Stimulated activated naive CD8-positive, alpha-beta T cell treated with anti-CD3 and anti-CD28 coated beads, Interleukin-15, amount 100 ng/mL, for 72 hours (primary cell): ENCODE measurements at regions not wholly inside any gene's neighbourhood (a gene's known extent, or its start where the extent isn't known, plus 50 kb on each side); places are given as distances from the start of the nearest gene placed in this dataset.
A peak's percentile ranks its signal among the peaks of the same experiment; 100 is the strongest.

ENCODE experiments used
- ATAC-seq: fragments of 150-1000 bp; cut with Tn5 transposase; 2 replicates; pipeline ENCODE4 v1.10.0; 2021; ENCODE audit warnings: mild to moderate bottlenecking, moderate library complexity
- DNase-seq, 2 donors: peaks; one replicate each; pipeline ENCODE4 v3.0.0; 2021 to 2022
- H3K27ac Mint-ChIP-seq, 2 donors: one replicate each; pipeline ENCODE4 v1.8.0; 2022; ENCODE audit warnings: mild to moderate bottlenecking in 2 of 2, mixed read lengths in 2 of 2, moderate library complexity in 2 of 2
- H3K27me3 Mint-ChIP-seq: one replicate; pipeline ENCODE4 v1.8.0; 2022; ENCODE audit warnings: mixed read lengths
- H3K4me1 Mint-ChIP-seq: one replicate; pipeline ENCODE4 v1.8.0; 2022; ENCODE audit warnings: mild to moderate bottlenecking, mixed read lengths
- H3K4me3 Mint-ChIP-seq, 2 donors: one replicate each; pipeline ENCODE4 v1.8.0; 2022; ENCODE audit warnings: mild to moderate bottlenecking in 2 of 2, mixed read lengths in 2 of 2, moderate library complexity in 1 of 2
- H3K9me3 Mint-ChIP-seq, 2 donors: one replicate each; pipeline ENCODE4 v1.8.0; 2022; ENCODE audit warnings: mixed read lengths in 2 of 2

GRCh38 chr6:15960740-15961634 is 167.9 kb upstream of the MYLIP start:
- DNase-seq (no peak), ATAC-seq (no peak)
- Mint-ChIP-seq H3K4me1 (peaks cover 20% of the 10 kb centered on the region), H3K27me3 (peaks cover 8% of the 10 kb centered on the region), H3K4me3 (no peak overlapping the region), H3K9me3 (no peaks in the 10 kb centered on the region), H3K27ac (peak overlapping the region; percentile 20 to 69)

- Mint-ChIP-seq H3K4me3 (no peak overlapping the region), H3K27me3 (peaks cover 8% of the 10 kb centered on the region), H3K9me3 (no peaks in the 10 kb centered on the region), H3K4me1 (peaks cover 20% of the 10 kb centered on the region), H3K27ac (no peak overlapping the region)
- DNase-seq: no peak
- no peak for ATAC-seq
Measured at GRCh38 chr6:15957655-15958169, 171.2 kb upstream of the MYLIP start.

- peaks cover 7% of the 10 kb centered on the region for H3K4me1 Mint-ChIP-seq
- no peak overlapping the region for H3K4me3 Mint-ChIP-seq
Measured at GRCh38 chr6:15956205-15957106, 172.4 kb upstream of the MYLIP start.

GRCh38 chr6:15955484-15955883 is 173.4 kb upstream of the MYLIP start:
- DNase-seq (no peak), ATAC-seq (no peak)
- H3K9me3 Mint-ChIP-seq: no peaks in the 10 kb centered on the region
- no peak overlapping the region for H3K4me3 Mint-ChIP-seq
- peaks cover 8% of the 10 kb centered on the region for H3K27me3 Mint-ChIP-seq
- H3K27ac Mint-ChIP-seq: no peak overlapping the region
- peaks cover 7% of the 10 kb centered on the region for H3K4me1 Mint-ChIP-seq

More at GRCh38 chr6:15956205-15957106, 172.4 kb upstream of the MYLIP start:
- ATAC-seq: no peak
- Mint-ChIP-seq H3K9me3 (no peaks in the 10 kb centered on the region), H3K27ac (peak overlapping the region in 1 of 2 donors; percentile 60), H3K27me3 (peaks cover 8% of the 10 kb centered on the region)
- DNase-seq: no peak

GRCh38 chr6:15953152-15953880 is 175.6 kb upstream of the MYLIP start:
- no peaks in the 10 kb centered on the region for H3K9me3 Mint-ChIP-seq
- no peak overlapping the region for H3K4me3 Mint-ChIP-seq
- no peak overlapping the region for H3K27ac Mint-ChIP-seq
- ATAC-seq (no peak), DNase-seq (no peak)
- H3K27me3 Mint-ChIP-seq: peaks cover 8% of the 10 kb centered on the region
- peaks cover 7% of the 10 kb centered on the region for H3K4me1 Mint-ChIP-seq

GRCh38 chr6:15952231-15953151 is 176.4 kb upstream of the MYLIP start:
- H3K4me3 Mint-ChIP-seq: no peak overlapping the region
- ATAC-seq: no peak
- no peak overlapping the region for H3K27ac Mint-ChIP-seq

GRCh38 chr6:15950962-15951569 is 177.8 kb upstream of the MYLIP start:
- H3K27ac Mint-ChIP-seq: no peak overlapping the region

More at GRCh38 chr6:15952231-15953151, 176.4 kb upstream of the MYLIP start:
- peaks cover 8% of the 10 kb centered on the region for H3K27me3 Mint-ChIP-seq
- peaks cover 7% of the 10 kb centered on the region for H3K4me1 Mint-ChIP-seq
- no peaks in the 10 kb centered on the region for H3K9me3 Mint-ChIP-seq
- no peak for DNase-seq

GRCh38 chr6:15949982-15950381 is 178.9 kb upstream of the MYLIP start:
- H3K4me3 Mint-ChIP-seq: no peak overlapping the region
- H3K27ac Mint-ChIP-seq: no peak overlapping the region
- H3K4me1 Mint-ChIP-seq: no peaks in the 10 kb centered on the region
- no peak for ATAC-seq
- no peak for DNase-seq
- H3K9me3 Mint-ChIP-seq: no peaks in the 10 kb centered on the region
- no peaks in the 10 kb centered on the region for H3K27me3 Mint-ChIP-seq

More at GRCh38 chr6:15950962-15951569, 177.8 kb upstream of the MYLIP start:
- H3K4me3 Mint-ChIP-seq: no peak overlapping the region
- H3K27me3 Mint-ChIP-seq: no peaks in the 10 kb centered on the region
- H3K4me1 Mint-ChIP-seq: peaks cover 3% of the 10 kb centered on the region
- DNase-seq (no peak), ATAC-seq (no peak)
- no peaks in the 10 kb centered on the region for H3K9me3 Mint-ChIP-seq

- DNase-seq (no peak), ATAC-seq (no peak)
- Mint-ChIP-seq H3K4me3 (no peak overlapping the region), H3K4me1 (no peaks in the 10 kb centered on the region), H3K9me3 (no peaks in the 10 kb centered on the region), H3K27me3 (no peaks in the 10 kb centered on the region), H3K27ac (no peak overlapping the region)
Measured at GRCh38 chr6:15948930-15949900, 179.7 kb upstream of the MYLIP start.

GRCh38 chr6:15947923-15948322 is 181.0 kb upstream of the MYLIP start:
- DNase-seq: no peak
- Mint-ChIP-seq H3K27me3 (no peaks in the 10 kb centered on the region), H3K4me1 (no peaks in the 10 kb centered on the region), H3K4me3 (no peak overlapping the region), H3K27ac (no peak overlapping the region), H3K9me3 (no peaks in the 10 kb centered on the region)
- no peak for ATAC-seq

- Mint-ChIP-seq H3K27me3 (no peaks in the 10 kb centered on the region), H3K4me1 (no peaks in the 10 kb centered on the region), H3K4me3 (no peak overlapping the region), H3K27ac (no peak overlapping the region), H3K9me3 (no peaks in the 10 kb centered on the region)
- DNase-seq (no peak), ATAC-seq (no peak)
Measured at GRCh38 chr6:15947436-15947835, 181.4 kb upstream of the MYLIP start.

GRCh38 chr6:15946701-15947385 is 182.0 kb upstream of the MYLIP start:
- no peaks in the 10 kb centered on the region for H3K4me1 Mint-ChIP-seq
- H3K27me3 Mint-ChIP-seq: no peaks in the 10 kb centered on the region
- no peak overlapping the region for H3K27ac Mint-ChIP-seq
- no peaks in the 10 kb centered on the region for H3K9me3 Mint-ChIP-seq
- DNase-seq (no peak), ATAC-seq (no peak)
- H3K4me3 Mint-ChIP-seq: no peak overlapping the region
